ENCODE measurements at regions not wholly inside any gene's neighbourhood (a gene's known extent, or its start where the extent isn't known, plus 50 kb on each side); places are given as distances from the start of the nearest gene placed in this dataset.

- no peak overlapping the region for H3K4me2 ChIP-seq (ENCODE audit: low read length)
- intact Hi-C loops (cut with micrococcal nuclease), result no loop called here
- no peaks in the 10 kb centered on the region for H3K4me1 ChIP-seq (ENCODE audit: control insufficient read depth in 1 of 2, insufficient read depth in 2 of 2, low read length in 2 of 2)
- H3K36me3 ChIP-seq (ENCODE audit: control insufficient read depth in 1 of 2, insufficient read depth in 2 of 2, low read length in 2 of 2), result no peaks in the 10 kb centered on the region
- no peaks in the 10 kb centered on the region for H3K9me3 ChIP-seq (ENCODE audit: control insufficient read depth in 1 of 2, insufficient read depth in 1 of 2, low read depth in 1 of 2, low read length in 2 of 2)
- no peak for ATAC-seq
- H3K27ac ChIP-seq (ENCODE audit: low read depth, low read length), result no peak overlapping the region
- no TSS peak for BruUV-seq (replicated peaks)
- no peak overlapping the region for H2AFZ ChIP-seq (ENCODE audit: low read depth, low read length, poor library complexity, severe bottlenecking)
- H3K79me2 ChIP-seq (ENCODE audit: insufficient read depth, low read length), result no peaks in the 10 kb centered on the region
- no peak overlapping the region for H3K9ac ChIP-seq (ENCODE audit: low read length)
- CTCF ChIA-PET, result no interaction called here
- DNase-seq (ENCODE audit: low read depth, low spot score), result no peak
- no peak overlapping the region for H3K4me3 ChIP-seq (replicated peaks in 1 of 2; ENCODE audit: low read depth in 1 of 2, low read length in 2 of 2)
- H3K9me2 ChIP-seq (ENCODE audit: insufficient read depth), result no peaks in the 10 kb centered on the region
- POLR2A ChIA-PET, result no interaction called here
- RAD21 ChIA-PET (ENCODE audit: low non-redundant PET in 1 of 2, low total read pairs in 2 of 2, uncharacterized antibody in 2 of 2, unreplicated experiment in 2 of 2), result no interaction called here
- TF ChIP-seq TCF7L2 (IDR thresholded peaks at IDR 0.05; ENCODE audit: borderline replicate concordance, extremely low read depth, insufficient read depth, insufficient read length) (no peak), ZNF274 (IDR thresholded peaks at IDR 0.05; ENCODE audit: low read depth, low read length) (no peak), ELF1 (IDR thresholded peaks at IDR 0.05; ENCODE audit: borderline replicate concordance, low read depth) (no peak), EZH2phosphoT487 (IDR thresholded peaks at IDR 0.05; ENCODE audit: borderline replicate concordance) (no peak), SRF (IDR thresholded peaks at IDR 0.05; ENCODE audit: low read depth) (no peak), EGR1 (IDR thresholded peaks at IDR 0.05; ENCODE audit: low read depth) (no peak), ZFX (IDR thresholded peaks at IDR 0.05) (no peak), CBX3 (IDR thresholded peaks at IDR 0.05; ENCODE audit: low read depth) (no peak), POLR2AphosphoS5 (IDR thresholded peaks at IDR 0.05; ENCODE audit: low read depth, low read length) (no peak), CEBPB (IDR thresholded peaks at IDR 0.05; ENCODE audit: low read depth) (no peak), SP1 (IDR thresholded peaks at IDR 0.05; ENCODE audit: low read depth) (no peak), JUND (IDR thresholded peaks at IDR 0.05) (no peak), EZH2 (IDR thresholded peaks at IDR 0.05) (no peak), POLR2A (IDR thresholded peaks at IDR 0.05; ENCODE audit: borderline replicate concordance, extremely low read depth, insufficient read depth, insufficient read length) (no peak)
- TF ChIP-seq, protein P1, sequence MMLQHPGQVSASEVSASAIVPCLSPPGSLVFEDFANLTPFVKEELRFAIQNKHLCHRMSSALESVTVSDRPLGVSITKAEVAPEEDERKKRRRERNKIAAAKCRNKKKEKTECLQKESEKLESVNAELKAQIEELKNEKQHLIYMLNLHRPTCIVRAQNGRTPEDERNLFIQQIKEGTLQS (IDR thresholded peaks at IDR 0.05), result no peak
- H4K20me1 ChIP-seq (ENCODE audit: insufficient read depth), result no peaks in the 10 kb centered on the region
- H3K27me3 ChIP-seq (ENCODE audit: insufficient read depth, low read length), result peaks cover 20% of the 10 kb centered on the region
Observed at GRCh38 chr2:44851518-44851917, 90.0 kb upstream of the SIX3 start.

- Histone ChIP-seq H4K20me1 (ENCODE audit: insufficient read depth) (no peaks in the 10 kb centered on the region), H3K9me2 (ENCODE audit: insufficient read depth) (no peaks in the 10 kb centered on the region), H3K79me2 (ENCODE audit: insufficient read depth, low read length) (no peaks in the 10 kb centered on the region), H3K9me3 (ENCODE audit: control insufficient read depth in 1 of 2, insufficient read depth in 1 of 2, low read depth in 1 of 2, low read length in 2 of 2) (no peaks in the 10 kb centered on the region), H3K27ac (ENCODE audit: low read depth, low read length) (no peak overlapping the region), H3K27me3 (ENCODE audit: insufficient read depth, low read length) (peaks cover 20% of the 10 kb centered on the region), H3K4me2 (ENCODE audit: low read length) (no peak overlapping the region), H3K4me1 (ENCODE audit: control insufficient read depth in 1 of 2, insufficient read depth in 2 of 2, low read length in 2 of 2) (no peaks in the 10 kb centered on the region), H3K9ac (ENCODE audit: low read length) (no peak overlapping the region), H2AFZ (ENCODE audit: low read depth, low read length, poor library complexity, severe bottlenecking) (no peak overlapping the region), H3K4me3 (replicated peaks in 1 of 2; ENCODE audit: low read depth in 1 of 2, low read length in 2 of 2) (no peak overlapping the region), H3K36me3 (ENCODE audit: control insufficient read depth in 1 of 2, insufficient read depth in 2 of 2, low read length in 2 of 2) (no peaks in the 10 kb centered on the region)
- CTCF ChIA-PET, result no interaction called here
- no TSS peak for BruUV-seq (replicated peaks)
- intact Hi-C loops (cut with micrococcal nuclease), result no loop called here
- RAD21 ChIA-PET (ENCODE audit: low non-redundant PET in 1 of 2, low total read pairs in 2 of 2, uncharacterized antibody in 2 of 2, unreplicated experiment in 2 of 2), result no interaction called here
- ATAC-seq (no peak), DNase-seq (ENCODE audit: low read depth, low spot score) (no peak)
- POLR2A ChIA-PET, result no interaction called here
- TF ChIP-seq SP1 (IDR thresholded peaks at IDR 0.05; ENCODE audit: low read depth) (no peak), CTCF (IDR thresholded peaks at IDR 0.05 in 2 of 3, conservative IDR thresholded peaks at IDR 0.05 in 1 of 3; ENCODE audit: borderline replicate concordance in 1 of 3, insufficient read depth in 1 of 3, low read depth in 2 of 3, low read length in 2 of 3) (no peak), RAD21 (IDR thresholded peaks at IDR 0.05; ENCODE audit: low read depth) (no peak), ZFX (IDR thresholded peaks at IDR 0.05) (no peak), EZH2phosphoT487 (IDR thresholded peaks at IDR 0.05; ENCODE audit: borderline replicate concordance) (no peak), TCF7L2 (IDR thresholded peaks at IDR 0.05; ENCODE audit: borderline replicate concordance, extremely low read depth, insufficient read depth, insufficient read length) (no peak), CBX3 (IDR thresholded peaks at IDR 0.05; ENCODE audit: low read depth) (no peak)
- TF ChIP-seq, protein P1 (IDR thresholded peaks at IDR 0.05), result no peak
Observed at GRCh38 chr2:44852594-44852993, 88.9 kb upstream of the SIX3 start.
